Kasumi-1 (cell line): ENCODE measurements at regions not wholly inside any gene's neighbourhood (a gene's known extent, or its start where the extent isn't known, plus 50 kb on each side); places are given as distances from the start of the nearest gene placed in this dataset.

Source experiments
- DNase-seq, 2 experiments: peaks; one replicate each; lab custom pipeline; 2025; lab: John Stamatoyannopoulos, UW

GRCh38 chr11:28483072-28483867 is 375.1 kb downstream of the METTL15 start:
- no peak for DNase-seq

- no peak for DNase-seq
These were observed 374.5 kb downstream of the METTL15 start for GRCh38 chr11:28482666-28483065.

GRCh38 chr11:28481616-28482480 is 373.7 kb downstream of the METTL15 start:
- DNase-seq, result no peak

GRCh38 chr11:28480406-28480805 is 372.2 kb downstream of the METTL15 start:
- DNase-seq, result no peak

- DNase-seq, result no peak
These were observed 368.7 kb downstream of the METTL15 start for GRCh38 chr11:28476864-28477263.

GRCh38 chr11:28476049-28476448 is 367.9 kb downstream of the METTL15 start:
- no peak for DNase-seq

- no peak for DNase-seq
These were observed 364.7 kb downstream of the METTL15 start for GRCh38 chr11:28472904-28473303.

GRCh38 chr11:28471537-28471936 is 363.3 kb downstream of the METTL15 start:
- no peak for DNase-seq

GRCh38 chr11:28470180-28470579 is 362.0 kb downstream of the METTL15 start:
- no peak for DNase-seq

- no peak for DNase-seq
These were observed 358.3 kb downstream of the METTL15 start for GRCh38 chr11:28466506-28466905.

GRCh38 chr11:28464252-28464867 is 356.2 kb downstream of the METTL15 start:
- no peak for DNase-seq

- DNase-seq, result no peak
These were observed 355.6 kb downstream of the METTL15 start for GRCh38 chr11:28463826-28464225.

GRCh38 chr11:28461846-28462245 is 353.7 kb downstream of the METTL15 start:
- no peak for DNase-seq

GRCh38 chr11:28461338-28461737 is 353.1 kb downstream of the METTL15 start:
- no peak for DNase-seq

- no peak for DNase-seq
These were observed 352.2 kb downstream of the METTL15 start for GRCh38 chr11:28460348-28460747.

GRCh38 chr11:28459912-28460311 is 351.7 kb downstream of the METTL15 start:
- DNase-seq, result no peak

- DNase-seq, result no peak
These were observed 349.4 kb downstream of the METTL15 start for GRCh38 chr11:28457481-28458065.

GRCh38 chr11:28448186-28448585 is 340.0 kb downstream of the METTL15 start:
- DNase-seq, result no peak

GRCh38 chr11:28447226-28447625 is 339.0 kb downstream of the METTL15 start:
- no peak for DNase-seq

- no peak for DNase-seq
These were observed 333.9 kb downstream of the METTL15 start for GRCh38 chr11:28442131-28442530.

GRCh38 chr11:28439403-28439802 is 331.2 kb downstream of the METTL15 start:
- DNase-seq, result no peak

GRCh38 chr11:28420099-28420498 is 311.9 kb downstream of the METTL15 start:
- no peak for DNase-seq
